ENCODE measurements at regions not wholly inside any gene's neighbourhood (a gene's known extent, or its start where the extent isn't known, plus 50 kb on each side); places are given as distances from the start of the nearest gene placed in this dataset.

- ChIA-PET CTCF (no interaction called here), SMC1A (ENCODE audit: uncharacterized antibody, unreplicated experiment) (interaction anchor here (1.0 kb wide), 1 partner anchor 244 kb away, joined by 3 read pairs; no protein-coding TSS in a partner anchor), RAD21 (ENCODE audit: unreplicated experiment) (no interaction called here), POLR2A (no interaction called here)
- Histone ChIP-seq H3K4me1 (ENCODE audit: control insufficient read depth, insufficient read depth, low read length) (no peaks in the 10 kb centered on the region), H4K20me1 (ENCODE audit: control insufficient read depth, insufficient read depth) (no peaks in the 10 kb centered on the region), H3K9me3 (replicated peaks; ENCODE audit: control insufficient read depth, insufficient read depth, low read length) (no peaks in the 10 kb centered on the region), H2AFZ (ENCODE audit: control insufficient read depth, low read depth, low read length) (no peak overlapping the region), H3K4me2 (ENCODE audit: control insufficient read depth, insufficient read depth) (no peak overlapping the region), H3K79me2 (ENCODE audit: control insufficient read depth, insufficient read depth, low read length) (no peaks in the 10 kb centered on the region), H3K9ac (ENCODE audit: control insufficient read depth, insufficient read depth, low read length) (no peak overlapping the region), H3K27ac (ENCODE audit: control insufficient read depth, insufficient read depth) (no peak overlapping the region), H3K36me3 (ENCODE audit: control insufficient read depth in 2 of 2, insufficient read depth in 2 of 2, low read length in 1 of 2) (no peaks in the 10 kb centered on the region), H3K27me3 (replicated peaks in 1 of 2; ENCODE audit: control insufficient read depth in 2 of 2, insufficient read depth in 2 of 2, low read length in 1 of 2) (no peaks in the 10 kb centered on the region), H3K4me3 (no peak overlapping the region)
- ATAC-seq (no peak), FAIRE-seq (no peak), DNase-seq (ENCODE audit: low read depth, low spot score) (no peak)
- intact Hi-C loops (cut with micrococcal nuclease; ENCODE audit: unreplicated experiment) (loop anchor here (10.0 kb wide), 1 partner anchor 235 kb away; no protein-coding TSS in a partner anchor), in situ Hi-C loops (cut with MboI) (no loop called here)
- WGBS (ENCODE audit: insufficient coverage, insufficient replicate concordance, low lambda C conversion rate, missing lambda C conversion rate): 35% methylated on average over 5 of the region's 5 CpGs
- TF ChIP-seq E2F8 (IDR thresholded peaks at IDR 0.05; ENCODE audit: low read depth, partially characterized antibody) (no peak), EP300 (IDR thresholded peaks at IDR 0.05; ENCODE audit: borderline replicate concordance in 1 of 2, control insufficient read depth in 1 of 2, low read depth in 2 of 2, low read length in 2 of 2) (no peak), ZNF384 (IDR thresholded peaks at IDR 0.05; ENCODE audit: borderline replicate concordance, low read depth, low read length) (no peak), STAT1 (conservative IDR thresholded peaks at IDR 0.05) (no peak), JUNB (IDR thresholded peaks at IDR 0.05) (no peak), ZNF592 (IDR thresholded peaks at IDR 0.05) (no peak), POLR2A (IDR thresholded peaks at IDR 0.05; ENCODE audit: low read depth, low read length) (no peak), FOXM1 (IDR thresholded peaks at IDR 0.05; ENCODE audit: low read depth, low read length) (no peak), ATF2 (IDR thresholded peaks at IDR 0.05; ENCODE audit: low read length) (no peak), EZH2 (IDR thresholded peaks at IDR 0.05; ENCODE audit: borderline replicate concordance, control insufficient read depth, low read depth, low read length) (no peak)
- BruUV-seq (replicated peaks): no TSS peak
Observed at GRCh38 chr7:46940178-46940577, 641.7 kb downstream of the TNS3 start.
